Cardiac fibroblast (primary cell): ENCODE measurements at regions not wholly inside any gene's neighbourhood (a gene's known extent, or its start where the extent isn't known, plus 50 kb on each side); places are given as distances from the start of the nearest gene placed in this dataset.
"Not testable (repeated sequence)": the region's sequence is repeated elsewhere in the genome, so short reads cannot be mapped to it uniquely, and the experiment has no call there.

Source experiments
- DNase-seq, 2 donors: peaks; one replicate each; pipeline versions ENCODE4 v3.0.0 to v3.0.0-alpha.2; 2010; ENCODE audit warnings: low read depth in 2 of 2
- H3K4me3 ChIP-seq, 2 donors: replicated peaks in 1 of 2; 1 replicate in 1 of 2; 2 replicates in 1 of 2; pipeline ENCODE4 v1.5.1; 2011; ENCODE audit warnings: low read depth in 2 of 2, low read length in 2 of 2, mild to moderate bottlenecking in 2 of 2, moderate library complexity in 1 of 2

- not testable (repeated sequence) for DNase-seq, H3K4me3 ChIP-seq
Observed at GRCh38 chr4:49117951-49118350, 131.9 kb downstream of the CWH43 start.

- DNase-seq, H3K4me3 ChIP-seq: not testable (repeated sequence)
Observed at GRCh38 chr4:49118379-49119212, 132.5 kb downstream of the CWH43 start.

GRCh38 chr4:49119345-49119744 is 133.3 kb downstream of the CWH43 start:
- DNase-seq = not testable (repeated sequence)

GRCh38 chr4:49120042-49120779 is 134.1 kb downstream of the CWH43 start:
- not testable (repeated sequence) for DNase-seq, H3K4me3 ChIP-seq

More at GRCh38 chr4:49119345-49119744, 133.3 kb downstream of the CWH43 start:
- not testable (repeated sequence) for H3K4me3 ChIP-seq

- peak; percentile 31 to 75 for DNase-seq
- not testable (repeated sequence) for H3K4me3 ChIP-seq
Observed at GRCh38 chr4:49120804-49121203, 134.7 kb downstream of the CWH43 start.

- H3K4me3 ChIP-seq, DNase-seq: not testable (repeated sequence)
Observed at GRCh38 chr4:49126443-49126842, 140.4 kb downstream of the CWH43 start.

GRCh38 chr4:49126858-49127257 is 140.8 kb downstream of the CWH43 start:
- DNase-seq, H3K4me3 ChIP-seq: not testable (repeated sequence)

GRCh38 chr4:49129385-49129784 is 143.3 kb downstream of the CWH43 start:
- H3K4me3 ChIP-seq, DNase-seq: not testable (repeated sequence)

GRCh38 chr4:49129870-49130269 is 143.8 kb downstream of the CWH43 start:
- H3K4me3 ChIP-seq, DNase-seq: not testable (repeated sequence)

GRCh38 chr4:49130724-49131123 is 144.6 kb downstream of the CWH43 start:
- DNase-seq, H3K4me3 ChIP-seq: not testable (repeated sequence)

GRCh38 chr4:49137043-49137442 is 151.0 kb downstream of the CWH43 start:
- not testable (repeated sequence) for H3K4me3 ChIP-seq, DNase-seq

- not testable (repeated sequence) for H3K4me3 ChIP-seq, DNase-seq
Observed at GRCh38 chr4:49137961-49138360, 151.9 kb downstream of the CWH43 start.

GRCh38 chr4:49138818-49139217 is 152.7 kb downstream of the CWH43 start:
- DNase-seq, H3K4me3 ChIP-seq: not testable (repeated sequence)

GRCh38 chr4:49139513-49139912 is 153.4 kb downstream of the CWH43 start:
- not testable (repeated sequence) for DNase-seq, H3K4me3 ChIP-seq

GRCh38 chr4:49140351-49140750 is 154.3 kb downstream of the CWH43 start:
- not testable (repeated sequence) for H3K4me3 ChIP-seq, DNase-seq

- H3K4me3 ChIP-seq, DNase-seq: not testable (repeated sequence)
Observed at GRCh38 chr4:49141955-49142354, 155.9 kb downstream of the CWH43 start.

GRCh38 chr4:49147143-49147542 is 161.1 kb downstream of the CWH43 start:
- not testable (repeated sequence) for H3K4me3 ChIP-seq

GRCh38 chr4:49147596-49147995 is 161.5 kb downstream of the CWH43 start:
- not testable (repeated sequence) for H3K4me3 ChIP-seq
- DNase-seq = peak in 1 of 2 donors; percentile 19

More at GRCh38 chr4:49147143-49147542, 161.1 kb downstream of the CWH43 start:
- not testable (repeated sequence) for DNase-seq
